Stimulated activated naive CD8-positive, alpha-beta T cell treated with anti-CD3 and anti-CD28 coated beads, Interleukin-15, amount 100 ng/mL, for 72 hours (primary cell): ENCODE measurements at regions not wholly inside any gene's neighbourhood (a gene's known extent, or its start where the extent isn't known, plus 50 kb on each side); places are given as distances from the start of the nearest gene placed in this dataset.

Source experiments
- ATAC-seq: fragments of 150-1000 bp; cut with Tn5 transposase; 2 replicates; pipeline ENCODE4 v1.10.0; 2021; ENCODE audit warnings: mild to moderate bottlenecking, moderate library complexity
- DNase-seq, 2 donors: peaks; one replicate each; pipeline ENCODE4 v3.0.0; 2021 to 2022
- H3K27ac Mint-ChIP-seq, 2 donors: one replicate each; pipeline ENCODE4 v1.8.0; 2022; ENCODE audit warnings: mild to moderate bottlenecking in 2 of 2, mixed read lengths in 2 of 2, moderate library complexity in 2 of 2
- H3K27me3 Mint-ChIP-seq: one replicate; pipeline ENCODE4 v1.8.0; 2022; ENCODE audit warnings: mixed read lengths
- H3K4me1 Mint-ChIP-seq: one replicate; pipeline ENCODE4 v1.8.0; 2022; ENCODE audit warnings: mild to moderate bottlenecking, mixed read lengths
- H3K4me3 Mint-ChIP-seq, 2 donors: one replicate each; pipeline ENCODE4 v1.8.0; 2022; ENCODE audit warnings: mild to moderate bottlenecking in 2 of 2, mixed read lengths in 2 of 2, moderate library complexity in 1 of 2
- H3K9me3 Mint-ChIP-seq, 2 donors: one replicate each; pipeline ENCODE4 v1.8.0; 2022; ENCODE audit warnings: mixed read lengths in 2 of 2

GRCh38 chrX:63993936-63994335 is 208.9 kb upstream of the ARHGEF9 start:
- ATAC-seq, result no peak
- Mint-ChIP-seq H3K27ac (no peak overlapping the region), H3K9me3 (peaks cover 8% of the 10 kb centered on the region in 2 donors), H3K27me3 (no peaks in the 10 kb centered on the region), H3K4me3 (no peak overlapping the region), H3K4me1 (no peaks in the 10 kb centered on the region)
- no peak for DNase-seq

GRCh38 chrX:63985906-63986305 is 200.9 kb upstream of the ARHGEF9 start:
- H3K27ac Mint-ChIP-seq, result no peak overlapping the region
- H3K4me1 Mint-ChIP-seq, result no peaks in the 10 kb centered on the region
- DNase-seq (no peak), ATAC-seq (no peak)
- peaks cover 9 to 13% of the 10 kb centered on the region in 2 donors for H3K9me3 Mint-ChIP-seq
- no peaks in the 10 kb centered on the region for H3K27me3 Mint-ChIP-seq
- H3K4me3 Mint-ChIP-seq, result no peak overlapping the region

DNA sequence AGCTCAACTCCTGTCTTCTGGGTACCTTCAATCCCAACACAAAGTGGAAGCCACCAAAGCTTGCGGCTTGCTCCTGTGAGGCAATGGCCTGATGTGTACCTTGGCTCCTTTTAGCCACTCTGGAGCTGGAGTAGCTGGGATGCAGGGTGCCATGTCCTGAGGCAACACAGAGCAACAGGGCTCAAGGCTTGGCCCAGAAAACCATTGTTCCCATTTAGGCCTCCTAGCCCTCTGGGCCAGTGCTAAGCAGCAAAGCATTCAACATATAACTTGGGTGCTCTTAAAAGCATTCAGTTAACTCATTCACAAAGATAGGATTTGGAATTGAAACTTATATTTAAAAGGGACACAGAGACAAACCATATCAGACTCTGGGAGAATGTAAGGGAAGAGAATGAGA is 194.5 kb upstream of the ARHGEF9 start:
- Mint-ChIP-seq H3K4me1 (no peaks in the 10 kb centered on the region), H3K9me3 (peaks cover 7 to 14% of the 10 kb centered on the region in 2 donors), H3K4me3 (no peak overlapping the region), H3K27me3 (no peaks in the 10 kb centered on the region), H3K27ac (no peak overlapping the region)
- ATAC-seq (no peak), DNase-seq (no peak)

DNA sequence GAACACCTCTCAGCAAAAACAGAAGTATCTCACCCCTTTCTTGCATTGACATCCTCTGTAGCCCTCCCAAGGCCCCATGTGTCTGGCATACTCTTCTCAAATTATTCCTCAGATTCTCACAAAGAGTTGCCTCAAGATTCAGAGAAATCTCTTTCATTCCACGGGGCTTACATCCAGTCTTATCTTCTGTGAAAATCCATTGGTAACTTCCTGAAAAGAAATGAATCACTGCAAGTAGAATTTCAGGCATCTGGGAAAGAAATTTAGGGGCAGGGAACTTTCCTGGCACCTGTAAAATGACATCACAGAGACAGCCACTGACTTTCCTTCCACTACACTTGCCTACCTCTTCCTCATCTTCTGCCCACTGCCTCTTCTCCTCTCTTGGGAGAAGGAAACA is 182.5 kb upstream of the ARHGEF9 start:
- no peak for DNase-seq
- ATAC-seq, result no peak
- H3K27ac Mint-ChIP-seq, result no peak overlapping the region

DNA sequence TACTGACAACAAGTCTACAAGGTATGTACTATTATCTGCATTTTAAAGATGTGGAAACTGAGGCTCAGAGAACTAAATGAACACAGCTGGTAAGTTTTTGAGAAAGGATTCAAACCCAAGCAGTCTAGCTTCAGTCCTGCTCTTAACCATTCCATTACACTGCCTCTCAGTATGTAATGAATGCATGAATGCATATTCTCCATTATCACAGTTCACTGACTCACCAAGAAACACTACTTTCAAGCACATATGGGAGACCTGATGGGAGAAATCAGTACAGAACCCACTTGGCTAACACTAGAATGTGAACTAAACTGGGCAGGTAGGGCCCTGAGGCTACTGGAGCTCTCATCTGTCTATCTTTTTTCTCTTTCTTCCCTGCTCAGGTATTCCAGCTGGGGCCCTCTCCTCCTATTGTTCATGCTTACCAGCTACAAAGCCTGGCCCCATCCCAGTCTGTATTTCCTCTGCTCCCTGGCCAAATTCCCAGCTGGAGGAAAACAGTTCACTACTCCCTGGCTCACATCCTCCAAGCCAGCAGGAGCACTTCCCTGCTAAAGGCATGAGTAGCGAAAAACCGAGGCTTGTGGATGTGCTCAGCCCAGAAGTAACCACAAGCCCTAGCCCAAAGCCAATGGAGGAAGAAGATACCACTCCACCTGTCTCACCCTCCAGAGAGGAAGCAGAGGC is 178.2 kb upstream of the ARHGEF9 start:
- DNase-seq (no peak), ATAC-seq (no peak)
- Mint-ChIP-seq H3K4me3 (no peak overlapping the region), H3K27me3 (no peaks in the 10 kb centered on the region), H3K9me3 (peaks cover 11 to 23% of the 10 kb centered on the region in 2 donors), H3K27ac (no peak overlapping the region), H3K4me1 (no peaks in the 10 kb centered on the region)

More for the DNA sequence above, 182.5 kb upstream of the ARHGEF9 start:
- Mint-ChIP-seq H3K4me3 (no peak overlapping the region), H3K9me3 (peaks cover 8 to 19% of the 10 kb centered on the region in 2 donors), H3K4me1 (no peaks in the 10 kb centered on the region), H3K27me3 (no peaks in the 10 kb centered on the region)

- ATAC-seq (no peak), DNase-seq (no peak)
- Mint-ChIP-seq H3K4me1 (no peaks in the 10 kb centered on the region), H3K4me3 (no peak overlapping the region), H3K9me3 (peaks cover 11 to 19% of the 10 kb centered on the region in 2 donors), H3K27ac (no peak overlapping the region), H3K27me3 (no peaks in the 10 kb centered on the region)
Observed at GRCh38 chrX:63961964-63962363, 176.9 kb upstream of the ARHGEF9 start.

DNA sequence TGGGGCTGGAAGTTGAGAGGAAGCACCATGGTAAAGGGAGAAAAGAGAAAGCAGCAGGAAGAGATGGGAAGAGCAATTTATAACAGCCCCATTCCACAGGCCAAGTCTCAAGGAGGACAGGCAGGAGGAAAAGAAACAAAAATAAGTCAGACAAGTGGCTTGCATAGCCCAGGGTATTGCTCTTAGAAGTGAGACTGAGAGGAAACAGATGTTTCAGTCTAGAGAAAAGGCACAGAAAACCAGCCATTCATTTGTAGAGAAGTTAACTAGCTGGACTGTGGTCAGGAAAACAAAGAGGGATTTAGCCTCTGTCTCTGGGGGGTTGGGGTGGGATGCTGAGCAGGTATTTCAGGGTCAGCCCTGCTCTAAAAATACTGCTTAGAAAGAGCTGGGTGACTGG is 175.0 kb upstream of the ARHGEF9 start:
- Mint-ChIP-seq H3K4me1 (no peaks in the 10 kb centered on the region), H3K27ac (no peak overlapping the region), H3K4me3 (no peak overlapping the region), H3K27me3 (no peaks in the 10 kb centered on the region), H3K9me3 (peaks cover 5 to 12% of the 10 kb centered on the region in 2 donors)
- DNase-seq, result no peak
- ATAC-seq, result no peak

GRCh38 chrX:63958134-63958865 is 173.3 kb upstream of the ARHGEF9 start:
- peaks cover 20 to 27% of the 10 kb centered on the region in 2 donors for H3K9me3 Mint-ChIP-seq
- no peak overlapping the region for H3K4me3 Mint-ChIP-seq
- no peaks in the 10 kb centered on the region for H3K27me3 Mint-ChIP-seq

DNA sequence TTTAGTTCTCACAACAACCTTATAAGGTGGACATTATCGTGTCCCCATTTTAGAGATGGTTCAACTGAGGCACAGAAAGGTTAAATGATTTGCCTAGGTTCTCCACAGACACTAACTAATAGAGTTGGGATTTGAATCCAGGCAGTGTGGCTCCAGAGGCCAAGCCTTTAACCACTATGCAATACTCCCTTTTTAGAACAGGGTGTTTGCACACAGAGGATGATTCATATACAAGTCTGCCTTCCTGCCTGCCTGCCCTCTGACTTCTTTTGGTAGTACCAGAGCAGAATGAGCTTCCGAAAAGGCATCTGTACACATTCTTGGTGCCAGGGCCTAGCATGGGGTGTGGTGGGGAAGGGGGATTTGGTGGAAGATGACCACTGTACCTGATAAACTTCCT is 150.8 kb upstream of the ARHGEF9 start:
- no peak for ATAC-seq
- no peak overlapping the region for H3K27ac Mint-ChIP-seq
- no peak for DNase-seq
- peaks cover 5 to 22% of the 10 kb centered on the region in 2 donors for H3K9me3 Mint-ChIP-seq
- no peaks in the 10 kb centered on the region for H3K4me1 Mint-ChIP-seq
- no peak overlapping the region for H3K4me3 Mint-ChIP-seq
- H3K27me3 Mint-ChIP-seq, result no peaks in the 10 kb centered on the region

More at GRCh38 chrX:63958134-63958865, 173.3 kb upstream of the ARHGEF9 start:
- H3K27ac Mint-ChIP-seq, result no peak overlapping the region
- no peaks in the 10 kb centered on the region for H3K4me1 Mint-ChIP-seq
- DNase-seq (no peak), ATAC-seq (no peak)

GRCh38 chrX:63934791-63935190 is 149.8 kb upstream of the ARHGEF9 start:
- no peaks in the 10 kb centered on the region for H3K27me3 Mint-ChIP-seq
- no peaks in the 10 kb centered on the region for H3K4me1 Mint-ChIP-seq
- DNase-seq, result no peak
- H3K4me3 Mint-ChIP-seq, result no peak overlapping the region
- H3K9me3 Mint-ChIP-seq, result peaks cover 5 to 22% of the 10 kb centered on the region in 2 donors
- H3K27ac Mint-ChIP-seq, result no peak overlapping the region
- ATAC-seq, result no peak

DNA sequence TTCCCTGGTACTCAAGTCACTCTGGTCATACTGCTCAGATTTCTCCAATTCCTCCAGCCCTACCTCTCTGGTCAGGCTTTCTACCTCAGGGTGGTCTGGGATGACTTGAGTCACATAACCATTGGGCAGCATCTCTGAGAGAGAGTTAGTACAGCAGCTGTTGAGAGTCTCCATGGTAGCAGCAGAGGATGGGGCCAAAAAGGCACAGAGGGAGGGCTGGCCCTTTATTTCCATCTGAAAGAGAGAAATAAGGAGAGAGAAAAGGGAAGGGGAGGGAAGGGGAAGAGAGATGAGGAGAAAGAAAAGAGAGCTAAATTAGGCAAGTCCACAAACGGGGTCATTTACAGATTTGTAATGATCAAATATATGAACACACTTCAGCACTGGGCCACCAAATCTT is 149.1 kb upstream of the ARHGEF9 start:
- no peak for DNase-seq
- no peaks in the 10 kb centered on the region for H3K4me1 Mint-ChIP-seq
- H3K27ac Mint-ChIP-seq, result no peak overlapping the region
- peaks cover 5 to 22% of the 10 kb centered on the region in 2 donors for H3K9me3 Mint-ChIP-seq
- ATAC-seq, result no peak
- no peaks in the 10 kb centered on the region for H3K27me3 Mint-ChIP-seq
- no peak overlapping the region for H3K4me3 Mint-ChIP-seq

DNA sequence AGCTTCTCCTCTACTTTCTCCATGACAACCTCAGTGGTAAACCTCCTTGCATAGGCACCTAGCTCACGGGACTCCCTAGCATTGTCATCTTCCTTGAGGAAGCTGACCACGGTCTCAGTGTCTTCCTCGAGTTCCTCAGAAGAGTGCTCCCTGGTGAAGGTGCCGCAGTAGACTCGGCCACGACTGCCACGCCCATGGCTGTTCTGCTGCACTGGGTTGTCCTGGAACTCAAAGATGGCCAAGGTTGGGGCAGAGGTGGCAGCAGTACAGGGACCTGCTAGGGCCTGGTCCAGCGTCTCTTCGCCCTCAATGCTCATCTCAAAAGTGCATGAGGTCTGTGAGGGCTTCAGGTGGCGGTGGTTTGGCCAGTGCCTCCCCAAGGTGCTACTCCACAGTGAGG is 147.9 kb upstream of the ARHGEF9 start:
- Mint-ChIP-seq H3K4me1 (no peaks in the 10 kb centered on the region), H3K27ac (no peak overlapping the region), H3K27me3 (no peaks in the 10 kb centered on the region), H3K9me3 (peaks cover under 1 to 22% of the 10 kb centered on the region in 2 donors), H3K4me3 (no peak overlapping the region)
- DNase-seq, result no peak
- ATAC-seq, result no peak

DNA sequence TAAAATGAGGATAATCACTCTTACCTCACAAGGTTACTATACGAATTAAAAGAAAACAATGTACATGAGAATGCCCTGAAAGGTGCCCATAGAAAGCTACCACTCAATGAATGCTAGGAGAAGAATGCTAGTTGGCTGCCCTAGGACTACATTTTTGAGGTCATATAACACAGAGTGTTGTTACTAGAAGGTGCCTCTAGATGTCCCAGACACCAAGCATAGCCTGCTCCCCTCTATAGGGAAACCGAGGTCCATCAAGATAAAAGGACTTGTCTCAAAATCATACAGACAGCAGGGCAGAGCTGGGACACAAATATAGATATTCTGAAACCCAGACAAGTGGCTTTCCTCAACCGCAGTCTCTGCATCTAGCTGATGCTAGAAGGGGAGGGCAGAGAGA is 147.0 kb upstream of the ARHGEF9 start:
- Mint-ChIP-seq H3K27me3 (no peaks in the 10 kb centered on the region), H3K9me3 (peaks cover 0 to 23% of the 10 kb centered on the region in 2 donors), H3K4me1 (no peaks in the 10 kb centered on the region), H3K4me3 (no peak overlapping the region), H3K27ac (no peak overlapping the region)
- no peak for ATAC-seq
- no peak for DNase-seq

DNA sequence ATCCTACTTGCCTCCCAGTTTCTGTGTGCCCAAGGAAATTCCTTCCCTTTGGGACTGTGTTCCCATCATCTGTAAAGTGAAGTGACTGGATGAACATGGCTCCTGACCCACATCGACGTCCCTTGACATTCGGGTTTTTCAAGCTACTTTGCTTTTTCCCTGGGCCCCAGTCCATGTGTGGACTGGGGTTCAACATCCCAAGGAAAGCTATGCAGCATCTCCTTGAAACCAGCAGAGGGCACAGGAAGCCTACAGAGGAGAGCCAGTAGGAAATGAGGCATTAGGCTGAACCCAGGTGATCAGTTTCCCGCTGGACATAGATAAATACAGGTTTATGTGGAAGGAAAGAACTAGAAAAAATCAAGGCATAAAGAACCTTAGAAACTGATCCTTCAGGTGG is 145.1 kb upstream of the ARHGEF9 start:
- ATAC-seq (no peak), DNase-seq (no peak)
- Mint-ChIP-seq H3K4me3 (no peak overlapping the region), H3K4me1 (no peaks in the 10 kb centered on the region), H3K9me3 (peaks cover 0 to 26% of the 10 kb centered on the region in 2 donors), H3K27me3 (no peaks in the 10 kb centered on the region), H3K27ac (no peak overlapping the region)

- no peaks in the 10 kb centered on the region for H3K4me1 Mint-ChIP-seq
- H3K27ac Mint-ChIP-seq, result no peak overlapping the region
- peaks cover 0 to 21% of the 10 kb centered on the region in 2 donors for H3K9me3 Mint-ChIP-seq
- H3K27me3 Mint-ChIP-seq, result no peaks in the 10 kb centered on the region
- no peak for DNase-seq
- H3K4me3 Mint-ChIP-seq, result no peak overlapping the region
- no peak for ATAC-seq
Observed at GRCh38 chrX:63929608-63930007, 144.6 kb upstream of the ARHGEF9 start.

- H3K4me3 Mint-ChIP-seq, result no peak overlapping the region
- H3K4me1 Mint-ChIP-seq, result no peaks in the 10 kb centered on the region
- no peaks in the 10 kb centered on the region for H3K27me3 Mint-ChIP-seq
- no peak overlapping the region for H3K27ac Mint-ChIP-seq
- ATAC-seq (no peak), DNase-seq (no peak)
- H3K9me3 Mint-ChIP-seq, result peaks cover 0 to 12% of the 10 kb centered on the region in 2 donors
Observed at GRCh38 chrX:63927848-63928247, 142.8 kb upstream of the ARHGEF9 start.
